IMR-90 (cell line): ENCODE measurements at regions not wholly inside any gene's neighbourhood (a gene's known extent, or its start where the extent isn't known, plus 50 kb on each side); places are given as distances from the start of the nearest gene placed in this dataset.
A peak's percentile ranks its signal among the peaks of the same experiment; 100 is the strongest.

ENCODE experiments used
- ATAC-seq: fragments of 200-7000 bp; cut with Tn5 transposase; 2 replicates; pipeline ENCODE4 v1.9.1; 2020; ENCODE audit warnings: low read depth, mild to moderate bottlenecking, moderate library complexity
- BruUV-seq: library from RNA; stranded (reverse); fragments of 400-500 nt; replicated peaks from 2 replicates; lab custom pipeline; 2021; lab: Mats Ljungman, UMichigan
- CTCF ChIA-PET: fragments of 300-600 bp; formaldehyde crosslinking; extraction: SDS; loops from one replicate; lab custom pipeline; 2021; ENCODE audit warnings: antibody characterized with exemption; lab: Yijun Ruan, JAX
- POLR2A ChIA-PET: fragments of 300-600 bp; sonication (Branson Sonifier 250); formaldehyde crosslinking; loops from one replicate; lab custom pipeline; 2022; ENCODE audit warnings: antibody characterized with exemption; ENCODE audit not compliant: unreplicated experiment; lab: Charles Lee
- DNase-seq: peaks from one replicate; pipeline ENCODE4 v3.0.0; 2013
- H2AFZ ChIP-seq: replicated peaks from 2 replicates; pipeline ENCODE3; 2013; ENCODE audit warnings: low read length, mild to moderate bottlenecking; ENCODE audit not compliant: poor library complexity
- H2AK5ac ChIP-seq: 2 replicates; pipeline ENCODE4 v1.6.1; 2013; ENCODE audit warnings: low read depth, low read length, inconsistent platforms
- H2AK9ac ChIP-seq: replicated peaks from 2 replicates; pipeline ENCODE3; 2013; ENCODE audit warnings: mild to moderate bottlenecking, low read depth, low read length, moderate library complexity; ENCODE audit not compliant: poor library complexity
- H2BK120ac ChIP-seq: 2 replicates; pipeline ENCODE4 v1.6.1; 2013; ENCODE audit warnings: low read depth, low read length, inconsistent platforms
- H2BK15ac ChIP-seq: 3 replicates; pipeline ENCODE4 v1.6.1; 2013; ENCODE audit warnings: low read depth, low read length, inconsistent platforms
- H2BK20ac ChIP-seq: 2 replicates; pipeline ENCODE4 v1.6.1; 2013; ENCODE audit warnings: low read depth, mild to moderate bottlenecking, inconsistent platforms, low read length, moderate library complexity
- H2BK5ac ChIP-seq: 2 replicates; pipeline ENCODE4 v1.6.1; 2013; ENCODE audit warnings: mild to moderate bottlenecking, low read depth, low read length, inconsistent platforms; ENCODE audit not compliant: poor library complexity, severe bottlenecking
- H3K14ac ChIP-seq: replicated peaks from 2 replicates; pipeline ENCODE4 v1.6.1; 2013; ENCODE audit warnings: low read depth, low read length, inconsistent platforms
- H3K18ac ChIP-seq: 2 replicates; pipeline ENCODE4 v1.6.1; 2013; ENCODE audit warnings: low read depth, low read length, control low read depth
- H3K23ac ChIP-seq: 2 replicates; pipeline ENCODE4 v1.6.1; 2013; ENCODE audit warnings: low read depth, low read length, inconsistent platforms
- H3K27ac ChIP-seq: 2 replicates; pipeline ENCODE4 v1.5.1; 2013; ENCODE audit warnings: mild to moderate bottlenecking, control low read depth, low read length; ENCODE audit not compliant: insufficient read depth
- H3K27me3 ChIP-seq: 2 replicates; pipeline ENCODE4 v1.6.1; 2013; ENCODE audit warnings: low read length; ENCODE audit not compliant: control insufficient read depth, insufficient read depth
- H3K36me3 ChIP-seq: 2 replicates; pipeline ENCODE4 v1.6.1; 2013; ENCODE audit warnings: low read length, mixed read lengths; ENCODE audit not compliant: control insufficient read depth, insufficient read depth
- H3K4ac ChIP-seq: 2 replicates; pipeline ENCODE4 v1.6.1; 2013; ENCODE audit warnings: low read depth, low read length, inconsistent platforms
- H3K4me1 ChIP-seq: 2 replicates; pipeline ENCODE4 v1.6.1; 2013; ENCODE audit warnings: low read length, mixed read lengths; ENCODE audit not compliant: control insufficient read depth, insufficient read depth
- H3K4me2 ChIP-seq: 2 replicates; pipeline ENCODE4 v1.6.1; 2013; ENCODE audit warnings: low read depth, mild to moderate bottlenecking, control low read depth, low read length, moderate library complexity
- H3K4me3 ChIP-seq: 2 replicates; pipeline ENCODE4 v1.5.1; 2013; ENCODE audit warnings: low read depth, mild to moderate bottlenecking, control low read depth, low read length, moderate library complexity; ENCODE audit not compliant: insufficient read depth
- H3K56ac ChIP-seq: 2 replicates; pipeline ENCODE4 v1.6.1; 2013; ENCODE audit warnings: low read length, inconsistent platforms; ENCODE audit not compliant: insufficient read depth; ENCODE audit errors: extremely low read depth
- H3K79me1 ChIP-seq, 2 experiments: 2 replicates each; pipeline ENCODE4 v1.6.1; 2013; ENCODE audit warnings: low read length in 2 of 2, inconsistent platforms in 1 of 2, low read depth in 1 of 2
- H3K9ac ChIP-seq: 2 replicates; pipeline ENCODE4 v1.6.1; 2013; ENCODE audit warnings: low read depth, low read length, control low read depth
- H3K9me1 ChIP-seq: 2 replicates; pipeline ENCODE4 v1.6.1; 2013; ENCODE audit warnings: low read length, inconsistent platforms; ENCODE audit not compliant: insufficient read depth
- H3K9me3 ChIP-seq: 2 replicates; pipeline ENCODE4 v1.6.1; 2013; ENCODE audit warnings: low read length; ENCODE audit not compliant: control insufficient read depth, insufficient read depth
- H4K20me1 ChIP-seq: 2 replicates; pipeline ENCODE4 v1.6.1; 2013; ENCODE audit warnings: low read length, inconsistent platforms; ENCODE audit not compliant: insufficient read depth
- H4K5ac ChIP-seq: 2 replicates; pipeline ENCODE4 v1.6.1; 2013; ENCODE audit warnings: mild to moderate bottlenecking, low read depth, low read length, control low read depth
- H4K8ac ChIP-seq, 2 experiments: 2 replicates each; pipeline ENCODE4 v1.6.1; 2013; ENCODE audit warnings: low read depth in 2 of 2, low read length in 2 of 2, control low read depth in 1 of 2, inconsistent platforms in 1 of 2
- H4K91ac ChIP-seq: 2 replicates; pipeline ENCODE4 v1.6.1; 2013; ENCODE audit warnings: low read depth, low read length, inconsistent platforms; ENCODE audit not compliant: insufficient read depth
- BHLHE40 ChIP-seq: fragments of 150-350 bp; IDR thresholded peaks from 2 replicates; pipeline ENCODE4 v1.6.1; 2016; ENCODE audit warnings: mild to moderate bottlenecking, low read depth, low read length
- FOS ChIP-seq: fragments of 150-350 bp; IDR thresholded peaks from 2 replicates; pipeline ENCODE4 v1.6.1; 2016; ENCODE audit warnings: low read depth, low read length
- RCOR1 ChIP-seq: IDR thresholded peaks from 2 replicates; pipeline ENCODE4 v1.6.1; 2012; ENCODE audit warnings: mild to moderate bottlenecking, low read length, improper control_type of control experiment; ENCODE audit not compliant: insufficient replicate concordance
- SMC3 ChIP-seq: fragments of 150-350 bp; IDR thresholded peaks from 2 replicates; pipeline ENCODE4 v1.6.1; 2016; ENCODE audit warnings: low read depth, mild to moderate bottlenecking, antibody characterized with exemption, low read length, moderate library complexity
- WGBS, 2 experiments: methylation state at CpG; one replicate each; pipeline versions ENCODE4 v1.1.5 to v1.1.7; 2013; ENCODE audit warnings: missing lambda C conversion rate in 2 of 2; ENCODE audit not compliant: insufficient read length in 1 of 2; ENCODE audit errors: extremely low coverage in 2 of 2; 5-methylcytosine and 5-hydroxymethylcytosine counted together
- dilution Hi-C: fragments of 300-500 bp; cut with HindIII; formaldehyde crosslinking; loops from one replicate; pipeline ENCODE4 v1.14.3; 2018; ENCODE audit warnings: low sequenced_read_pairs; ENCODE audit not compliant: unreplicated experiment
- in situ Hi-C: fragments of 300-500 bp; cut with MboI; formaldehyde crosslinking; loops from 3 replicates; pipeline ENCODE4 v1.14.3; 2019; ENCODE audit warnings: low sequenced_read_pairs, inconsistent platforms, mixed read lengths
- intact Hi-C: fragments of 100-400 bp; cut with micrococcal nuclease; formaldehyde crosslinking; loops from 2 replicates; pipeline ENCODE4 v1.10.0; 2022

DNA sequence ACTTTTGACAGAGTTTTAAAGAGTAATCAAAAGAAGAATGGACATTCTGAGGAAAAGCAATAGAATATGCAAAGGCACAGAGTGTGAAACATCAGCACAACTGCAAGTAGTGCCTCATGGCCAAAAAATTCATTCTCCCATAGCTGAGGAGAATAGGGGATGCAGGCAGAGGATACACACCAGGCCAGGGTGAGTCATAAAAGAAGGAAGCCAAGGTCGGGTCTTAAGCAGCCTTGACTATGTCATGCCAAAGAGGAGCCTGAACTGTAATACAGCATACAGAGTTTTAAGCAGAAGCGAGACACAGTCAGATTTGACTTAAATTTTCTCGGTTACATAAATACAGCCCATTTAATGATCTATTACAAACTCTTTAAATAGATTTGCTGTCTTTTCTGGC lies 165.0 kb downstream of the LNPK start:
- Histone ChIP-seq H3K56ac (peak overlapping the region; percentile 14; the same call in 1 of the 2 replicates), H3K4ac (peak overlapping the region; percentile 79; the same call in 1 of the 2 replicates), H3K9ac (no peak overlapping the region), H2BK120ac (peak overlapping the region; percentile 70), H3K9me3 (no peaks in the 10 kb centered on the region), H2BK5ac (peak overlapping the region; percentile 68), H3K14ac (peak overlapping the region; percentile 86), H3K27me3 (no peaks in the 10 kb centered on the region), H3K4me1 (peaks cover 3% of the 10 kb centered on the region; the same call in 1 of the 2 replicates), H3K4me3 (no peak overlapping the region), H4K91ac (peak overlapping the region; percentile 48; the same call in 1 of the 2 replicates), H3K4me2 (no peak overlapping the region; the same call in 1 of the 2 replicates), H3K36me3 (no peaks in the 10 kb centered on the region), H2AK5ac (no peak overlapping the region), H3K23ac (peak overlapping the region; percentile 62; the same call in 1 of the 2 replicates), H2AFZ (peak overlapping the region; percentile 41), H2BK20ac (peak overlapping the region; percentile 90; the same call in 1 of the 2 replicates), H3K79me1 (no peaks in the 10 kb centered on the region), H2AK9ac (no peak overlapping the region), H4K20me1 (no peaks in the 10 kb centered on the region), H3K9me1 (peaks cover 6% of the 10 kb centered on the region), H2BK15ac (no peak overlapping the region), H4K5ac (no peak overlapping the region), H3K27ac (no peak overlapping the region), H3K18ac (no peak overlapping the region; the same call in 1 of the 2 replicates), H4K8ac (peak overlapping the region in 1 of 2 experiments; percentile 29; a peak in 1 of 4 replicates)
- intact Hi-C loops, result no loop called here
- WGBS, 2 experiments, result 51% methylated on average over 3 of the region's 3 CpGs; no CpG with 5 or more reads in 1 of the 2 experiments
- DNase-seq (peak; percentile 95), ATAC-seq (peak; percentile 98)
- BruUV-seq, result no TSS peak
- dilution Hi-C loops, result no loop called here
- in situ Hi-C loops, result no loop called here
- CTCF ChIA-PET, result interaction anchor here (0.9 kb wide), 1 partner anchor 30 kb away, joined by 3 read pairs; no protein-coding TSS in a partner anchor
- POLR2A ChIA-PET, result no interaction called here
- TF ChIP-seq RCOR1, result peak; percentile 43
- TF ChIP-seq SMC3, result no peak
- peak; percentile 79 for TF ChIP-seq FOS
- TF ChIP-seq BHLHE40, result 0 out of 2 replicates have a peak, but pooled peaks have one; percentile 23
